ENCODE measurements at regions not wholly inside any gene's neighbourhood (a gene's known extent, or its start where the extent isn't known, plus 50 kb on each side); places are given as distances from the start of the nearest gene placed in this dataset.

- ChIA-PET CTCF (no interaction called here), POLR2A (no interaction called here)
- no peak for DNase-seq (ENCODE audit: extremely low spot score)
- no peak for TF ChIP-seq SP1 (IDR thresholded peaks at IDR 0.05)
- no peak for TF ChIP-seq TARDBP (IDR thresholded peaks at IDR 0.05)
- no peak for TF ChIP-seq ARNT (IDR thresholded peaks at IDR 0.05)
- TF ChIP-seq SUZ12 (IDR thresholded peaks at IDR 0.05): no peak
- TF ChIP-seq FOXM1 (IDR thresholded peaks at IDR 0.05; ENCODE audit: borderline replicate concordance): no peak
- no peak for TF ChIP-seq NFRKB (IDR thresholded peaks at IDR 0.05)
- TF ChIP-seq HDGF (IDR thresholded peaks at IDR 0.05; ENCODE audit: borderline replicate concordance): no peak
- TF ChIP-seq PKNOX1 (IDR thresholded peaks at IDR 0.05): no peak
- no peak for TF ChIP-seq ZNF384 (IDR thresholded peaks at IDR 0.05)
- no peak for TF ChIP-seq BHLHE40 (IDR thresholded peaks at IDR 0.05; ENCODE audit: borderline replicate concordance)
- no peak for TF ChIP-seq FOXA1 (IDR thresholded peaks at IDR 0.05)
- no peak for TF ChIP-seq L3MBTL2 (conservative IDR thresholded peaks at IDR 0.05)
- TF ChIP-seq LEF1 (IDR thresholded peaks at IDR 0.05; ENCODE audit: borderline replicate concordance): no peak
- TF ChIP-seq CTBP1 (IDR thresholded peaks at IDR 0.05; ENCODE audit: borderline replicate concordance): no peak
- no peak for TF ChIP-seq FOXK2 (IDR thresholded peaks at IDR 0.05)
- no peak for TF ChIP-seq ELF4 (IDR thresholded peaks at IDR 0.05)
Observed at GRCh38 chr15:27655056-27655455, 444.1 kb downstream of the OCA2 start.

- no peak for DNase-seq (ENCODE audit: extremely low spot score)
- POLR2A ChIA-PET: no interaction called here
- CTCF ChIA-PET: no interaction called here
- TF ChIP-seq FOXK2 (IDR thresholded peaks at IDR 0.05) (no peak), L3MBTL2 (conservative IDR thresholded peaks at IDR 0.05) (no peak), LEF1 (IDR thresholded peaks at IDR 0.05; ENCODE audit: borderline replicate concordance) (no peak), SP1 (IDR thresholded peaks at IDR 0.05) (no peak), BHLHE40 (IDR thresholded peaks at IDR 0.05; ENCODE audit: borderline replicate concordance) (no peak), SUZ12 (IDR thresholded peaks at IDR 0.05) (no peak), HDGF (IDR thresholded peaks at IDR 0.05; ENCODE audit: borderline replicate concordance) (no peak), ZNF384 (IDR thresholded peaks at IDR 0.05) (no peak), FOXM1 (IDR thresholded peaks at IDR 0.05; ENCODE audit: borderline replicate concordance) (no peak), CTBP1 (IDR thresholded peaks at IDR 0.05; ENCODE audit: borderline replicate concordance) (no peak), PKNOX1 (IDR thresholded peaks at IDR 0.05) (no peak), ARNT (IDR thresholded peaks at IDR 0.05) (no peak)
Observed at GRCh38 chr15:27650244-27650643, 448.9 kb downstream of the OCA2 start.

GRCh38 chr15:27648359-27648758, 450.8 kb downstream of the OCA2 start:
- ChIA-PET POLR2A (no interaction called here), CTCF (no interaction called here)
- TF ChIP-seq BHLHE40 (IDR thresholded peaks at IDR 0.05; ENCODE audit: borderline replicate concordance) (no peak), ARNT (IDR thresholded peaks at IDR 0.05) (no peak), HDGF (IDR thresholded peaks at IDR 0.05; ENCODE audit: borderline replicate concordance) (no peak), NFRKB (IDR thresholded peaks at IDR 0.05) (no peak), CTBP1 (IDR thresholded peaks at IDR 0.05; ENCODE audit: borderline replicate concordance) (no peak), PKNOX1 (IDR thresholded peaks at IDR 0.05) (no peak), L3MBTL2 (conservative IDR thresholded peaks at IDR 0.05) (no peak), SP1 (IDR thresholded peaks at IDR 0.05) (no peak)
- no peak for DNase-seq (ENCODE audit: extremely low spot score)

GRCh38 chr15:27646531-27646930, 452.6 kb downstream of the OCA2 start:
- ChIA-PET POLR2A (no interaction called here), CTCF (no interaction called here)
- no peak for DNase-seq (ENCODE audit: extremely low spot score)
- no peak for TF ChIP-seq PKNOX1 (IDR thresholded peaks at IDR 0.05)
- TF ChIP-seq NFRKB (IDR thresholded peaks at IDR 0.05): no peak
- TF ChIP-seq TARDBP (IDR thresholded peaks at IDR 0.05): no peak
- no peak for TF ChIP-seq FOXK2 (IDR thresholded peaks at IDR 0.05)
- no peak for TF ChIP-seq SP1 (IDR thresholded peaks at IDR 0.05)
- TF ChIP-seq HDGF (IDR thresholded peaks at IDR 0.05; ENCODE audit: borderline replicate concordance): no peak
- TF ChIP-seq SUZ12 (IDR thresholded peaks at IDR 0.05): no peak
- TF ChIP-seq LEF1 (IDR thresholded peaks at IDR 0.05; ENCODE audit: borderline replicate concordance): no peak
- no peak for TF ChIP-seq CTBP1 (IDR thresholded peaks at IDR 0.05; ENCODE audit: borderline replicate concordance)
- no peak for TF ChIP-seq L3MBTL2 (conservative IDR thresholded peaks at IDR 0.05)
- no peak for TF ChIP-seq ELF4 (IDR thresholded peaks at IDR 0.05)
- TF ChIP-seq FOXA1 (IDR thresholded peaks at IDR 0.05): no peak
- TF ChIP-seq FOXM1 (IDR thresholded peaks at IDR 0.05; ENCODE audit: borderline replicate concordance): no peak
- TF ChIP-seq BHLHE40 (IDR thresholded peaks at IDR 0.05; ENCODE audit: borderline replicate concordance): no peak
- TF ChIP-seq ARNT (IDR thresholded peaks at IDR 0.05): no peak
- TF ChIP-seq ZNF384 (IDR thresholded peaks at IDR 0.05): no peak

GRCh38 chr15:27645672-27646071, 453.4 kb downstream of the OCA2 start:
- TF ChIP-seq ARNT (IDR thresholded peaks at IDR 0.05): no peak
- no peak for TF ChIP-seq SP1 (IDR thresholded peaks at IDR 0.05)
- no peak for TF ChIP-seq HDGF (IDR thresholded peaks at IDR 0.05; ENCODE audit: borderline replicate concordance)
- no peak for TF ChIP-seq NFRKB (IDR thresholded peaks at IDR 0.05)
- no peak for TF ChIP-seq ZNF384 (IDR thresholded peaks at IDR 0.05)
- TF ChIP-seq SUZ12 (IDR thresholded peaks at IDR 0.05): no peak
- TF ChIP-seq CTBP1 (IDR thresholded peaks at IDR 0.05; ENCODE audit: borderline replicate concordance): no peak
- no peak for TF ChIP-seq LEF1 (IDR thresholded peaks at IDR 0.05; ENCODE audit: borderline replicate concordance)
- no peak for TF ChIP-seq PKNOX1 (IDR thresholded peaks at IDR 0.05)
- TF ChIP-seq BHLHE40 (IDR thresholded peaks at IDR 0.05; ENCODE audit: borderline replicate concordance): no peak
- ChIA-PET POLR2A (no interaction called here), CTCF (no interaction called here)
- DNase-seq (ENCODE audit: extremely low spot score): no peak

Data from HEK293T (cell line).